ENCODE measurements at regions not wholly inside any gene's neighbourhood (a gene's known extent, or its start where the extent isn't known, plus 50 kb on each side); places are given as distances from the start of the nearest gene placed in this dataset.

GRCh38 chr2:217026569-217026968, 166.7 kb upstream of the TNP1 start:
- Mint-ChIP-seq H3K27ac (no peak overlapping the region), H3K4me3 (no peak overlapping the region), H3K27me3 (ENCODE audit: low read depth, poor library complexity) (peaks cover 14% of the 10 kb centered on the region), H3K36me3 (ENCODE audit: low read depth) (no peaks in the 10 kb centered on the region), H3K9me3 (no peaks in the 10 kb centered on the region), H3K4me1 (no peaks in the 10 kb centered on the region)
- no peak for TF ChIP-seq CTCF (IDR thresholded peaks at IDR 0.05)
- no peak for DNase-seq

- TF ChIP-seq CTCF (IDR thresholded peaks at IDR 0.05) = no peak
- Mint-ChIP-seq H3K9me3 (no peaks in the 10 kb centered on the region), H3K36me3 (ENCODE audit: low read depth) (no peaks in the 10 kb centered on the region), H3K4me3 (no peak overlapping the region), H3K27me3 (ENCODE audit: low read depth, poor library complexity) (peaks cover 14% of the 10 kb centered on the region), H3K27ac (no peak overlapping the region), H3K4me1 (no peaks in the 10 kb centered on the region)
- no peak for DNase-seq
Measured at GRCh38 chr2:217026161-217026560, 166.3 kb upstream of the TNP1 start.

- H3K4me3 Mint-ChIP-seq = no peak overlapping the region
- peaks cover 4% of the 10 kb centered on the region for H3K36me3 Mint-ChIP-seq (ENCODE audit: low read depth)
- no peak for TF ChIP-seq CTCF (IDR thresholded peaks at IDR 0.05)
- H3K27me3 Mint-ChIP-seq (ENCODE audit: low read depth, poor library complexity) = no peaks in the 10 kb centered on the region
- peaks cover 5% of the 10 kb centered on the region for H3K9me3 Mint-ChIP-seq
- no peak overlapping the region for H3K27ac Mint-ChIP-seq
- no peak for DNase-seq
- no peaks in the 10 kb centered on the region for H3K4me1 Mint-ChIP-seq
Measured at GRCh38 chr2:217023611-217024010, 163.7 kb upstream of the TNP1 start.

GRCh38 chr2:217017456-217018252, 157.8 kb upstream of the TNP1 start:
- DNase-seq = no peak
- peaks cover 54% of the 10 kb centered on the region for H3K4me1 Mint-ChIP-seq
- no peak for TF ChIP-seq CTCF (IDR thresholded peaks at IDR 0.05)
- H3K4me3 Mint-ChIP-seq = no peak overlapping the region
- peaks cover 5% of the 10 kb centered on the region for H3K9me3 Mint-ChIP-seq
- H3K27me3 Mint-ChIP-seq (ENCODE audit: low read depth, poor library complexity) = no peaks in the 10 kb centered on the region
- H3K27ac Mint-ChIP-seq = no peak overlapping the region
- peaks cover 4% of the 10 kb centered on the region for H3K36me3 Mint-ChIP-seq (ENCODE audit: low read depth)

- Mint-ChIP-seq H3K4me1 (peaks cover 55% of the 10 kb centered on the region), H3K4me3 (no peak overlapping the region), H3K27ac (no peak overlapping the region), H3K9me3 (peaks cover 5% of the 10 kb centered on the region), H3K36me3 (ENCODE audit: low read depth) (peaks cover 4% of the 10 kb centered on the region), H3K27me3 (ENCODE audit: low read depth, poor library complexity) (no peaks in the 10 kb centered on the region)
- DNase-seq = no peak
- TF ChIP-seq CTCF (IDR thresholded peaks at IDR 0.05) = no peak
Measured at GRCh38 chr2:217016796-217017419, 157.0 kb upstream of the TNP1 start.

Measured in nephron progenitor cell (in vitro differentiated cells).